Natural killer cell (primary cell): ENCODE measurements at regions not wholly inside any gene's neighbourhood (a gene's known extent, or its start where the extent isn't known, plus 50 kb on each side); places are given as distances from the start of the nearest gene placed in this dataset.

ENCODE experiments used
- ATAC-seq, 3 donors: fragments of 150-1000 bp in 2 of 3; fragments of 200-7000 bp in 1 of 3; cut with Tn5 transposase; 1 replicate in 1 of 3; 2 replicates in 2 of 3; pipeline ENCODE4 v1.10.0; 2021; ENCODE audit warnings: mild to moderate bottlenecking in 2 of 3, moderate library complexity in 2 of 3
- DNase-seq, 2 donors: peaks; one replicate each; pipeline versions ENCODE4 v3.0.0 to v3.0.0-alpha.2; 2013 to 2021; ENCODE audit warnings: mixed read lengths in 1 of 2
- H3K27ac ChIP-seq: one replicate; pipeline ENCODE4 v1.5.1; 2013; ENCODE audit warnings: mild to moderate bottlenecking, low read length
- H3K27me3 ChIP-seq: one replicate; pipeline ENCODE4 v1.6.1; 2013; ENCODE audit warnings: low read length; ENCODE audit not compliant: control insufficient read depth, insufficient read depth
- H3K36me3 ChIP-seq: one replicate; pipeline ENCODE4 v1.6.1; 2013; ENCODE audit warnings: low read length; ENCODE audit not compliant: control insufficient read depth, insufficient read depth
- H3K4me1 ChIP-seq: one replicate; pipeline ENCODE4 v1.6.1; 2013; ENCODE audit warnings: low read length; ENCODE audit not compliant: control insufficient read depth, insufficient read depth
- H3K4me3 ChIP-seq: one replicate; pipeline ENCODE4 v1.5.1; 2013; ENCODE audit warnings: low read length
- H3K9me3 ChIP-seq: one replicate; pipeline ENCODE4 v1.6.1; 2013; ENCODE audit warnings: low read length; ENCODE audit not compliant: control insufficient read depth, insufficient read depth
- H3K27ac Mint-ChIP-seq, 2 donors: one replicate each; pipeline ENCODE4 v1.8.0; 2022; ENCODE audit warnings: mild to moderate bottlenecking in 2 of 2, mixed read lengths in 2 of 2, moderate library complexity in 1 of 2
- H3K27me3 Mint-ChIP-seq, 2 donors: one replicate each; pipeline ENCODE4 v1.8.0; 2022; ENCODE audit warnings: low read depth in 2 of 2, mixed read lengths in 2 of 2
- H3K36me3 Mint-ChIP-seq: one replicate; pipeline ENCODE4 v1.8.0; 2022; ENCODE audit warnings: mixed read lengths
- H3K4me1 Mint-ChIP-seq, 2 donors: one replicate each; pipeline ENCODE4 v1.8.0; 2022; ENCODE audit warnings: mixed read lengths in 2 of 2
- H3K4me3 Mint-ChIP-seq: one replicate; pipeline ENCODE4 v1.8.0; 2022; ENCODE audit warnings: mild to moderate bottlenecking, moderate library complexity, mixed read lengths
- H3K9me3 Mint-ChIP-seq, 2 donors: one replicate each; pipeline ENCODE4 v1.8.0; 2022; ENCODE audit warnings: mixed read lengths in 2 of 2
- CTCF ChIP-seq: fragments of 200-600 bp; IDR thresholded peaks from one replicate; pipeline ENCODE4 v1.8.0; 2022; ENCODE audit warnings: antibody characterized with exemption
- WGBS: methylation state at CpG from one replicate; pipeline ENCODE4 v1.1.7; 2013; ENCODE audit warnings: missing lambda C conversion rate; ENCODE audit not compliant: insufficient coverage; 5-methylcytosine and 5-hydroxymethylcytosine counted together
- intact Hi-C: fragments of 100-400 bp; cut with micrococcal nuclease; formaldehyde crosslinking; loops from one replicate; pipeline ENCODE4 v1.14.2; 2022

GRCh38 chr2:123717636-123718334 lies 307.3 kb upstream of the CNTNAP5 start:
- WGBS: 95% methylated on average over 3 of the region's 5 CpGs
- no peak for TF ChIP-seq CTCF
- H3K4me1 Mint-ChIP-seq: no peaks in the 10 kb centered on the region
- no peak for DNase-seq
- H3K27me3 Mint-ChIP-seq: no peaks in the 10 kb centered on the region
- no peak overlapping the region for H3K27ac Mint-ChIP-seq
- no peak overlapping the region for H3K4me3 ChIP-seq
- H3K36me3 Mint-ChIP-seq: no peaks in the 10 kb centered on the region
- intact Hi-C loops: no loop called here
- no peaks in the 10 kb centered on the region for H3K9me3 ChIP-seq
- ATAC-seq: no peak
- H3K36me3 ChIP-seq: no peaks in the 10 kb centered on the region
- no peaks in the 10 kb centered on the region for H3K4me1 ChIP-seq
- no peaks in the 10 kb centered on the region for H3K27me3 ChIP-seq
- no peak overlapping the region for H3K4me3 Mint-ChIP-seq
- no peak overlapping the region for H3K27ac ChIP-seq
- H3K9me3 Mint-ChIP-seq: peaks cover 0 to 6% of the 10 kb centered on the region in 2 donors

GRCh38 chr2:123720760-123721159 lies 304.3 kb upstream of the CNTNAP5 start:
- no peaks in the 10 kb centered on the region for H3K36me3 ChIP-seq
- no peaks in the 10 kb centered on the region for H3K9me3 ChIP-seq
- no peak overlapping the region for H3K27ac ChIP-seq
- no peaks in the 10 kb centered on the region for H3K4me1 ChIP-seq
- Mint-ChIP-seq H3K36me3 (no peaks in the 10 kb centered on the region), H3K27ac (no peak overlapping the region), H3K4me1 (no peaks in the 10 kb centered on the region), H3K9me3 (peaks cover 0 to 6% of the 10 kb centered on the region in 2 donors), H3K27me3 (no peaks in the 10 kb centered on the region), H3K4me3 (no peak overlapping the region)
- TF ChIP-seq CTCF: no peak
- DNase-seq (no peak), ATAC-seq (no peak)
- no peak overlapping the region for H3K4me3 ChIP-seq
- intact Hi-C loops: no loop called here
- no peaks in the 10 kb centered on the region for H3K27me3 ChIP-seq
- 60% methylated on average over 3 of the region's 4 CpGs for WGBS

- TF ChIP-seq CTCF: no peak
- Histone ChIP-seq H3K27ac (no peak overlapping the region), H3K4me1 (no peaks in the 10 kb centered on the region), H3K27me3 (no peaks in the 10 kb centered on the region), H3K9me3 (no peaks in the 10 kb centered on the region), H3K36me3 (no peaks in the 10 kb centered on the region), H3K4me3 (no peak overlapping the region)
- H3K27ac Mint-ChIP-seq: no peak overlapping the region
- intact Hi-C loops: no loop called here
- H3K27me3 Mint-ChIP-seq: no peaks in the 10 kb centered on the region
- H3K36me3 Mint-ChIP-seq: no peaks in the 10 kb centered on the region
- WGBS: 65% methylated on average over 2 of the region's 2 CpGs
- no peaks in the 10 kb centered on the region for H3K9me3 Mint-ChIP-seq
- no peak overlapping the region for H3K4me3 Mint-ChIP-seq
- no peak for ATAC-seq
- no peak for DNase-seq
- no peaks in the 10 kb centered on the region for H3K4me1 Mint-ChIP-seq
Measured at GRCh38 chr2:123723706-123724105, 301.4 kb upstream of the CNTNAP5 start.

- no peaks in the 10 kb centered on the region for H3K27me3 ChIP-seq
- Mint-ChIP-seq H3K27ac (no peak overlapping the region), H3K27me3 (no peaks in the 10 kb centered on the region), H3K4me1 (no peaks in the 10 kb centered on the region), H3K36me3 (no peaks in the 10 kb centered on the region), H3K9me3 (peaks cover 4 to 6% of the 10 kb centered on the region in 2 donors), H3K4me3 (no peak overlapping the region)
- H3K4me3 ChIP-seq: no peak overlapping the region
- no peaks in the 10 kb centered on the region for H3K4me1 ChIP-seq
- H3K27ac ChIP-seq: no peak overlapping the region
- no peaks in the 10 kb centered on the region for H3K36me3 ChIP-seq
- no peak for ATAC-seq
- no peak for DNase-seq
- no peaks in the 10 kb centered on the region for H3K9me3 ChIP-seq
- intact Hi-C loops: no loop called here
- TF ChIP-seq CTCF: no peak
Measured at GRCh38 chr2:123732563-123732962, 292.5 kb upstream of the CNTNAP5 start.
